ENCODE measurements at regions not wholly inside any gene's neighbourhood (a gene's known extent, or its start where the extent isn't known, plus 50 kb on each side); places are given as distances from the start of the nearest gene placed in this dataset.
"Not testable (repeated sequence)": the region's sequence is repeated elsewhere in the genome, so short reads cannot be mapped to it uniquely, and the experiment has no call there.

DNA sequence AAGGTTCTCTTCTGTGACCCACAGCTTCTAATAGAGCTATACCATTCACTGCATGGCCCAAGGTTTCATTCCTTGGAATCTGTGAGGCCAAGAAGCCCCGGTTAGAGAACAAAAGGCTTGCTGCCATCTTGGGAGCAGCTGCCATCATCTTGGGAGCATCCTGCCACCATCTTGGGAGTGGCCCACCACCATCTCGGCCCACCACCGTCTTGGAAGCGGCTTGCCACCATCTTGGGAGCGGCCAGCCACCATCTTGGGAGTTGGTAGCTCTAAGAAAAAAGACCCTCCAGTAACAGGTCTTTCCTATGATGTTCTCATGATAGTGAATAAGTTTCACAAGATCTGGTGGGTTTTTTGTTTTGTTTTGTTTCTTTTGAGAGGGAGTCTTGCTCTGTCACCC is 703.9 kb upstream of the ANO3 start:
- FAIRE-seq, result no peak

DNA sequence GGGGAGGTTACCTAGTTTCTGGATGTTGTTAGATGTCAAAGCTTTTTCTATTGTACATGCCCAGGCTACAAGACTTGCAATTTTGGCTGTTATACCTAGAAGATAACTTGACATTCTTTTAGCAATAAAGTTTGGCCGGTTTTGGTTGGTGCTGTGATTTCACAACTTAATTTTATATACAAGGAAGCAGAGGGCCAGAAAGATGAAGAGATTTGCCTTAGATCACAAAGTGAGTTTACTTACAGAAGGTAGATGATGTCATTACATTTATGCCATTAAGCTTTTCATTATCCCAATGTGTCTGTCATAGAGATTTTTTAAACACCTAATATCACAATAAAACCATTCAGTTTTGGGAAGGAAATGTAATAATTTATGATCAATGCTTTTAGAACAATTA is 698.7 kb upstream of the ANO3 start:
- no peak for FAIRE-seq

DNA sequence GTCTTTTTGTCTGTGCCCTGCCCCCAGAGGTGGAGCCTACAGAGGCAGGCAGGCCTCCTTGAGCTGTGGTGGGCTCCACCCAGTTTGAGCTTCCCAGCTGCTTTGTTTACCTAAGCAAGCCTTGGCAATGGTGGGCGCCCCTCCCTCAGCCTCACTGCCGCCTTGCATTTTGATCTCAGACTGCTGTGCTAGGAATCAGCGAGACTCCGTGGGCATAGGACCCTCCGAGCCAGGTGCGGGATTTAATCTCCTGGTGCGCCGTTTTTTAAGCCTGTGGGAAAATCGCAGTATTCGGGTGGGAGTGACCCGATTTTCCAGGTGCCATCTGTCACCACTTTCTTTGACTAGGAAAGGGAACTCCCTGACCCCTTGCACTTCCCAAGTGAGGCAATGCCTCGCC is 682.7 kb upstream of the ANO3 start:
- FAIRE-seq, result not testable (repeated sequence)

DNA sequence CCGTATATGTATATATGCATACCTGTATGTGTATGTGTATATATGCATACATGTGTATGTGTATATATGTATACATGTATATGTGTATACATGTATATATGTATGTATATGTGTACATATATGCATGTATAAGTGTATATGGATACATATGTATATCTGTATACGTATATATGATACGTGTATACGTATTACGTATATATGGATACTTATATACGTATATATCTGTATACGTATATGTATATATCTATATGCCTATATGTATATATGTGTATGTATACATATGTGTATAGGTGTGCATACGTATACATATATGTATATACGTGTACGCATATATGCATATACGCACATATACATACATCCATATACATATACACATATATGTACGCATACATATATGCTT is 681.6 kb upstream of the ANO3 start:
- FAIRE-seq, result no peak

- FAIRE-seq, result no peak
Observed at GRCh38 chr11:25655636-25656035, 676.3 kb upstream of the ANO3 start.

GRCh38 chr11:25658916-25659315 is 673.0 kb upstream of the ANO3 start:
- FAIRE-seq, result no peak

DNA sequence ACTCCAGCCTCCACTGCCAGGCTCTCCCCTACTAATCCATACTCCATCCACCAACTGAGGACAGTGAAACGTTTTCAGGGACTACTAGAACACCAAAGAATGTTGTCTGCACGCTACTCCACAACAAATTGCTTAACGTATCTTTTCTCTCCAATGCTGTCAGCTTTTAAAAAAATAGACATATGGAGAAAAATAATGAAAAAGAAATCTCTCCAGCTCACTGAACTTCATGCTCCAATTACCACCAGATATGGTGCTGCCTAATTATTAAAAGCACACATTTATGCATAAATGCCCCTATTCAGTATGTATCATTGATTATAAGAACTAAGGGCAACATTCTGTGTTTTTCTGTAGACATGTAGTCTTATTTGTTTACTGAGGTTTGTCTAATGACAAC is 672.2 kb upstream of the ANO3 start:
- FAIRE-seq, result no peak

DNA sequence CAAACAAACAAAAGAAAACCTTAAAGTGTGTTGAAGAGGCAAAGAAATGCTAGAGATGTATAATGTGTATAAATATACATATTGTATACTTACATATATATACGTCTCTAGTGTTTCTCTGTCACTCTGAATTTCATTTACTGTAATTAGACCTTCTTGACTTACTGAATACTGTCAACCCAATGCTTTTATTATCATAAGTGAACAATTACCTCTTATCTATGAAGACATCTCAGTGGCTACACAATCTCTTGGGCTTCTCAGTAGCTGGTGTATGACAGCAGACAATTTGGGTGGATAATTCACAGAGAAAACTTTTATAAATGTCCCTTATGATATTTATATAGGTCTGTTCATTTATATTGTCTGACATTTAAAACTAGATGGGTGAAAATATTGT is 664.1 kb upstream of the ANO3 start:
- no peak for FAIRE-seq

- no peak for FAIRE-seq
Observed at GRCh38 chr11:25691959-25692358, 640.0 kb upstream of the ANO3 start.

DNA sequence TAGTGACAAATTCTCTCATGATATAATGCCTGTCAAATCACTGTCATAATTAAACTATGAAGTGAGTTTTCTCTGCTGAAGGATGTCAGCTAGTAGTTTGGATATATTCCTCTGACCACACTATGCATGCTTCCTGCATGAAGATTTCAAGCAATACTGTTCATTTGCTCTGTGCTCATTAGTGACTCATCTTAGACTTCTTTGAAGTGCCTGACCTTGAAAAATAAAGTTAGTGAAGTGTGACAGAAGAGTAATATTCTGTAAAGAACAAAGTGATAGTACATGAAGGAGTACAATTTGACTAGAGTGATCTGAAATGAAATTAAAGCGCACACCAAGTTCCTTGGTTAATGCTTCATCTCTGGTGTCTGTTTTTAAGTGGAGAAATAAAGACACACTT is 629.5 kb upstream of the ANO3 start:
- no peak for FAIRE-seq

DNA sequence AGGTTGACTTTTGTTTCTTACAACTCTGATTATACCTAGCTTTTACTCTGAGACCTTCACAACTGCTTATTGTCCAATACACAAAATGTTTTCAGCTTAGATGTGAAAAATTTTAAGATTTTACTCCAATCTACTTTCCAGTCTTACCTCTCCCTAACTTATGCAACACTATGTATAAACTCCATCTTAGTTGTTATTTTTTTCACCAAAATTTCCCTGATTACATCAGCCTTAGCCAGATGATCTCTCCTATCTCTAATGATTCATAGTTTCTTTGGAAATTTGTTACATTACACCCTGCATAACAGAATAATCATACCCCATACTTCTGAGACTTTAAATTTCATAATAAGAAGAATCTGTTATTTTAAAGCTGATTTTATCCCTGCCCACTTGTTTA is 621.0 kb upstream of the ANO3 start:
- FAIRE-seq, result no peak

DNA sequence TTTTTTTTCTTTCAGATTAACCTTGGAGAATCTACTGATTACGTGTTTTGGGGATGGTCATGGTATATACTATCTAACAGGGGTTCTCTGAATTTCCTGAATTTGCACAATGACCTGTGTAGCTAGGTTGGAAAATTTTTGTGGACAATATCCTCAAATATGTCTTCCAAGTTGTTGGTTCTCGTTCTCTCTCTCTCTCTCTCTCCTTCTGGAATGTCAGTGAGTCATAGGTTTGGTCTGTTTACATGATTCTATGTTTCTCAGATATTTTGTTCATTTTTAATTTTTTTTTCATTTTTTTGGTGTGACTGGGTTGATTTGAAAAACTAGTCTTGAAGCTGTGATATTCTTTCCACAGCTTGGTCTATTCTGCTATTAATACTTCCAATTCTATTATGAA is 604.0 kb upstream of the ANO3 start:
- no peak for FAIRE-seq

DNA sequence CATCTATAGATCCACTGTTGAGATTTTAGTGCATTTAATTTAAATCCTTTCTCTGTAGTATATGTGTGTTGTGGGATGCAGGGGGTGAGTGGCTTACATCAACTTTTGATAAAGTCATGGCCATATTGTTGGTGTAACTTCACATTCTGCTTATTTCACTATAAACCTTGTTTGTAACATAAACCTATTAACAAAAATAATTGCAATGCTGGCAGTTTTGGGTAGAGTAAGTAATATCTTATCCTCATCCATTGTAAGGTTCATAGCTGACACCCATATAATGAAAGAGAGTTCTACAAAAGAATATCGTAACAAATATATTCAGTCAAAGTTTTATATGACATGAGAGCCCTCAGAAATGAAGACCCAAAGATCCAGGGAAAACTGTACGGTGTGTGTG is 601.7 kb upstream of the ANO3 start:
- no peak for FAIRE-seq

GRCh38 chr11:25733777-25734176 is 598.2 kb upstream of the ANO3 start:
- no peak for FAIRE-seq

DNA sequence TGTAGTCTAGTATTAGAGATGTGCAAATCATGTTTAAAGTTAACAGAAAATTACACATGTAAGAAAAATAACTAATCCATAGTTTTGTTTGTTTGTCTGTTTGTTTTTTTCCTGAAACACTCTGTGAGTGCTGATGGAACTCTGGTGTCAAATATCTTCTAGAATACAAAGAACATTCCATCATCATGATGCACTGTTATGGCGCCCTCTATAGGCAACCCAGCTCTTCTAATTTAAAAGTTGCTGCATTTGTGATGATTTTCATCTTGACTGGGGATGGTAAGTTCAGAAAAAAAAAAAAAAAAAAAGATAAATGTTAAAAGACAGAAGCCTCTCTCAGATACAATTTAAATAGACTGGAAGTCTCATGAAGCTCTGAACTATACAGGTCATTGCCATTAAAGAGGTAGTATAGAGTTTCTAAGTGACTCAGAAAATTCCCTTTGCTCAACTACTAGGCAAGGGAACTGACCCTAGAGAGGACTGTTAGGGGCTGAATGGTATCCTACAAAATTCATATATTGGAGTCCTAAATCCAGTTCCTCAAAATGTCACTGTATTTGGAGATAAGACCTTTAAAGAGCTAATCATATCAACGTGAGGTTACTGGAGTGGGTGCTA is 597.2 kb upstream of the ANO3 start:
- no peak for FAIRE-seq

DNA sequence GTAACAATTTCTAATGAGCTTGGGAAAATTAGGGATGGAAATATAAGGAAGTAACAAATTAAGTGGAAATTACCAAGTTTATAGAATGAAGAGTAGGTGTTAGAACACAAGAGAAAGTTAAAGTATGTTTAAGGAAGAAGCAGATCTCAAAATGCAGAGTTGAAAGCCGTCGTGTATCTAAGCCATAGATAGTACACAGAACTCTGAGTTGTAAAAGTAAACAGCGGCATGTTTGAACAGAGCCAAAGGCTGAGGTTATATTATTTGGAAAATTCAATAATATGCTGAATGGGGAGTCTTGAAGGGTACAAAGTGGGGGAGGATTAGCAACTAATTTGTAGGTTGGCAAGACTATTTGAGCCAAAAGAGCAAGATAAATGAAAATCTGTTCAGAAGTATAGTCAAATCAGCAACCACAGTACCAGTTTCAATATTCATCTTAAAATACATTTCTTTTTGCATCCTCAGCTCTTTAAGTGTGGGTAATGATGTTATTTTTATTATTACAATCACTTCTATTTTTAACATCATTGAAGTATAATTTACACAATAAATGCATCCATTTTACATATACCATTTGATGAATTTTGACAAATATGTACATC is 594.8 kb upstream of the ANO3 start:
- FAIRE-seq, result no peak

- FAIRE-seq, result no peak
Observed at GRCh38 chr11:25741886-25742285, 590.0 kb upstream of the ANO3 start.

- FAIRE-seq, result no peak
Observed at GRCh38 chr11:25742800-25743199, 589.1 kb upstream of the ANO3 start.

DNA sequence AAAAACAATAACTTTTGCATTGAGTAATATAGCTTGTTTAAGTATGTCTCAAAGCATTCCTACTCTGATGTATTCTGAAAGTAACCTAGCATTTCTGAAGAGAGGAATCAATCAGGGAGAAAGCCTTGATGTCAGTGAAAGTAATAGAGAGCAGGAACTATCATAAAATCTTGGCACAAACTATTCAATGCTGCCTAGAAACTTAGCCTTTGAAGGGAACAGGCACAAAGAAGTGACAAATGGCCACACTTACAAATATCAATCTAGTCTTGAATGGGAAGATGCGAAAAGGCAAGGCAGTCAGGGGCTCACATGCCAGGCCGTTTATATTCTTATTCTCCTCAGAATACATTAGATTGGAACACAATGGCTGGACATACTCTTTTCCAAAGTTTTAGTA is 576.5 kb upstream of the ANO3 start:
- no peak for FAIRE-seq

- FAIRE-seq, result no peak
Observed at GRCh38 chr11:25755918-25756584, 575.9 kb upstream of the ANO3 start.

DNA sequence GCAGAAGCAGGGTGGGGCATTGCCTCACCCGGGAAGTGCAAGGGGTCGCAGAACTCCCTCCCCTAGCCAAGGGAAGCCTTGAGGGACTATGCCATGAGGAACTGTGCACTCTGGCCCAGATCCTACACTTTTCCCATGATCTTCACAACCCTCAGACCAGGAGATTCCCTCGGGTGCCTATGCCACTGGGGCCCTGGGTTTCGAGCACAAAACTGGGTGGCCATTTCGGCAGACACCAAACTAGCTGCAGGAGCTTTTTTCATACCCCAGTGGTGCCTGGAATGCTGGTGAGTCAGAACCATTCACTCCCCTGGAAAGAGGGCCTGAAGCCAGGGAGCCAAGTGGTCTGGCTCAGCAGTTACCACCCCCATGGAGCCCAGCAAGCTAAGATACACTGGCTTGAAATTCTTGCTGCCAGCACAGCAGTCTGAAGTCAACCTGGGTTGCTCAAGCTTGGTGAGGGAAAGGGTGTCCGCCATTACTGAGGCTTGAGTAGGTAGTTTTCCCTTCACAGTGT is 573.7 kb upstream of the ANO3 start:
- FAIRE-seq, result no peak

DNA sequence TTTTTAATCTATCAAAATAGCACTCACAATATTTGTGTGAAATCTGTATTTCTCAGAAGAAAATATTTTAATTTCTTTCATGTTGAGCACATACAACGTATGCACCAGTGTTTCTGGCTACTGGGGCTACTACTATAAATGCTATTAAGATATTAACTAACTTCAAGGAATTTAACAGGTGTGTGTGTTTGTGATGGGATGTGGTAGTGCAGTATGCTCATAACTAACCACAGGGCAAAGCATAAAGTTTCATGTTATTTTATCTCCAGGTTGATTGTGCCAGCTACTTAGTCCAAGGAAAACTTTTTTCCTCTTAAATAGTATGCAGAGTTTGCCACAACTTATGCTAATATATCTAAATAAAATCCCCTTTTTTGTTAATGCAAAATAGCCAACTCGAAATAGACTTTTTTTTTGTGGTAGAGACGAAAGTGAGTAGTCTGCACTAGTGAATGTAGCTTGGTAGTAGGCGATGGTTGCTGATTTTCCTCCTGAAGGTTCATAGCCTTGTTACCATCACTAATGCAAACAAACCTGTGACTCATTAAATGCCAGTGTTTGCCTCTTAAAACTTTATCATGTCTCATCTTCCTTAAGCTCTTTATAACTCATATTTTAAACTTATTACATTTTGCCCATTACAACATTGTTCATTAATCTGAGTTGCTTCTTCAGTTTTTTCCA is 565.5 kb upstream of the ANO3 start:
- FAIRE-seq, result no peak

GRCh38 chr11:25769287-25769686 is 562.6 kb upstream of the ANO3 start:
- FAIRE-seq, result no peak

GRCh38 chr11:25771605-25772004 is 560.3 kb upstream of the ANO3 start:
- no peak for FAIRE-seq

Measured in TTC549 (cell line).